HG03378 (cell line): ENCODE measurements at regions not wholly inside any gene's neighbourhood (a gene's known extent, or its start where the extent isn't known, plus 50 kb on each side); places are given as distances from the start of the nearest gene placed in this dataset.

ENCODE experiments used
- ATAC-seq: cut with Tn5 transposase; IDR thresholded peaks from one replicate; pipeline ENCODE4 v1.9.1; 2021; ENCODE audit warnings: mild to moderate bottlenecking, moderate library complexity; ENCODE audit not compliant: unreplicated experiment

GRCh38 chr2:156099382-156099781 is 233.1 kb downstream of the NR4A2 start:
- ATAC-seq = no peak

GRCh38 chr2:156098506-156098905 is 234.0 kb downstream of the NR4A2 start:
- ATAC-seq = no peak

GRCh38 chr2:156088587-156088986 is 243.9 kb downstream of the NR4A2 start:
- no peak for ATAC-seq

- no peak for ATAC-seq
Measured at GRCh38 chr2:156087875-156088274, 244.6 kb downstream of the NR4A2 start.

GRCh38 chr2:156083763-156084493 is 248.6 kb downstream of the NR4A2 start:
- ATAC-seq = no peak

- ATAC-seq = no peak
Measured at GRCh38 chr2:156079845-156080244, 252.7 kb downstream of the NR4A2 start.

GRCh38 chr2:156077041-156077742 is 255.3 kb downstream of the NR4A2 start:
- ATAC-seq = no peak

GRCh38 chr2:156065912-156066311 is 266.6 kb downstream of the NR4A2 start:
- ATAC-seq = no peak

GRCh38 chr2:156064540-156064939 is 268.0 kb downstream of the NR4A2 start:
- ATAC-seq = no peak

- no peak for ATAC-seq
Measured at GRCh38 chr2:156057647-156058046, 274.9 kb downstream of the NR4A2 start.

- no peak for ATAC-seq
Measured at GRCh38 chr2:156054983-156055382, 277.5 kb downstream of the NR4A2 start.

- no peak for ATAC-seq
Measured at GRCh38 chr2:156046900-156047299, 285.6 kb downstream of the NR4A2 start.

- ATAC-seq = no peak
Measured at GRCh38 chr2:156042895-156043294, 289.6 kb downstream of the NR4A2 start.

- no peak for ATAC-seq
Measured at GRCh38 chr2:156038021-156038420, 294.5 kb downstream of the NR4A2 start.

GRCh38 chr2:156037482-156037881 is 295.0 kb downstream of the NR4A2 start:
- no peak for ATAC-seq

GRCh38 chr2:156031121-156031520 is 301.4 kb downstream of the NR4A2 start:
- ATAC-seq = no peak

GRCh38 chr2:156023229-156023869 is 309.2 kb downstream of the NR4A2 start:
- no peak for ATAC-seq

- no peak for ATAC-seq
Measured at GRCh38 chr2:156021146-156022040, 311.1 kb downstream of the NR4A2 start.

- ATAC-seq = no peak
Measured at GRCh38 chr2:156019341-156019740, 313.2 kb downstream of the NR4A2 start.

- ATAC-seq = no peak
Measured at GRCh38 chr2:156017341-156017885, 315.1 kb downstream of the NR4A2 start.

- ATAC-seq = no peak
Measured at GRCh38 chr2:156009293-156009692, 323.2 kb downstream of the NR4A2 start.
